ENCODE measurements at regions not wholly inside any gene's neighbourhood (a gene's known extent, or its start where the extent isn't known, plus 50 kb on each side); places are given as distances from the start of the nearest gene placed in this dataset.

DNA sequence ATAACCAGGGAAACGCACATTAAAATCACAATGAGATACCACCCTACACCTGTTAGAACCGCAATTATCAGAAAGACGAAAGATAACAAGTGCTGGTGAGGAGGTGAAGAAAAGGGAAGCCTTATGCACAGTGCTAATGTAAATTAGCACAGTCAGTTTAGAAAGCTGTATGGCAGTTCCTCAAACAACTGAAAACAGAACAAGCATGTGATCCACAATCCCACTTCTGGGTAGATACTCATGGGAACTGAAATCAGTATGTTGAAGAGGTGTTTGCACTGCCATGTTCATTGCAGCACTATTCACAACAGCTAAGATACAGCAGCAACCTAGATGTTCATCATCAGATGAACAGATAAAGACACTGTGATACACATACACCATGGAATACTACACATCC is 75.0 kb upstream of the CCND1 start:
- 81% methylated on average over 3 of the region's 3 CpGs for WGBS (ENCODE audit: low lambda C conversion rate)
- no TSS peak for BruUV-seq (replicated peaks)
- Histone ChIP-seq H3K27ac (ENCODE audit: extremely low read length, insufficient read depth, low read length) (no peak overlapping the region), H4K20me1 (ENCODE audit: insufficient read depth, low read length) (no peaks in the 10 kb centered on the region), H3K36me3 (replicated peaks in 1 of 2; ENCODE audit: control insufficient read depth in 1 of 2, insufficient read depth in 2 of 2, low read length in 2 of 2) (no peaks in the 10 kb centered on the region), H2AFZ (ENCODE audit: low read length) (no peak overlapping the region), H3K4me1 (ENCODE audit: insufficient read depth, low read length) (peaks cover 45% of the 10 kb centered on the region), H3K9me3 (ENCODE audit: low read length) (no peaks in the 10 kb centered on the region), H3K4me2 (ENCODE audit: low read depth, low read length) (no peak overlapping the region), H3K9ac (ENCODE audit: insufficient read depth, low read depth, low read length) (no peak overlapping the region), H3K79me2 (ENCODE audit: insufficient read depth, low read length) (no peaks in the 10 kb centered on the region), H3K4me3 (replicated peaks in 1 of 3; ENCODE audit: insufficient read depth in 1 of 3, low read depth in 2 of 3, low read length in 3 of 3) (no peak overlapping the region), H3K27me3 (ENCODE audit: control insufficient read depth in 1 of 2, insufficient read depth in 2 of 2, low read length in 2 of 2) (no peaks in the 10 kb centered on the region)
- CTCF ChIA-PET (ENCODE audit: low intra/inter-chr PET ratio, low total read pairs): no interaction called here
- in situ Hi-C loops (cut with HindIII; ENCODE audit: extremely low pct_ligation_motif_present, low pct_unique_long_range_greater_than_20kb) (no loop called here), intact Hi-C loops (cut with micrococcal nuclease; ENCODE audit: unreplicated experiment) (no loop called here)
- ATAC-seq (no peak), DNase-seq (ENCODE audit: low spot score) (no peak), FAIRE-seq (no peak)
- no peak for TF ChIP-seq ETV5 (CRISPR knock-in tag; IDR thresholded peaks at IDR 0.05; ENCODE audit: borderline replicate concordance)
- TF ChIP-seq ZNF841 (CRISPR knock-in tag; IDR thresholded peaks at IDR 0.05; ENCODE audit: borderline replicate concordance): no peak
- TF ChIP-seq, protein P1, sequence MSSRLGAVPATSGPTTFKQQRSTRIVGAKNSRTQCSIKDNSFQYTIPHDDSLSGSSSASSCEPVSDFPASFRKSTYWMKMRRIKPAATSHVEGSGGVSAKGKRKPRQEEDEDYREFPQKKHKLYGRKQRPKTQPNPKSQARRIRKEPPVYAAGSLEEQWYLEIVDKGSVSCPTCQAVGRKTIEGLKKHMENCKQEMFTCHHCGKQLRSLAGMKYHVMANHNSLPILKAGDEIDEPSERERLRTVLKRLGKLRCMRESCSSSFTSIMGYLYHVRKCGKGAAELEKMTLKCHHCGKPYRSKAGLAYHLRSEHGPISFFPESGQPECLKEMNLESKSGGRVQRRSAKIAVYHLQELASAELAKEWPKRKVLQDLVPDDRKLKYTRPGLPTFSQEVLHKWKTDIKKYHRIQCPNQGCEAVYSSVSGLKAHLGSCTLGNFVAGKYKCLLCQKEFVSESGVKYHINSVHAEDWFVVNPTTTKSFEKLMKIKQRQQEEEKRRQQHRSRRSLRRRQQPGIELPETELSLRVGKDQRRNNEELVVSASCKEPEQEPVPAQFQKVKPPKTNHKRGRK (CRISPR knock-in tag; IDR thresholded peaks at IDR 0.05): no peak
- TF ChIP-seq DR1 (CRISPR knock-in tag; IDR thresholded peaks at IDR 0.05): no peak
- TF ChIP-seq SNAI1 (CRISPR knock-in tag; IDR thresholded peaks at IDR 0.05; ENCODE audit: borderline replicate concordance): no peak
- TF ChIP-seq ZNF572 (CRISPR knock-in tag; IDR thresholded peaks at IDR 0.05): no peak
- no peak for TF ChIP-seq ZNF17 (CRISPR knock-in tag; IDR thresholded peaks at IDR 0.05)
- TF ChIP-seq TRIM24 (CRISPR knock-in tag; IDR thresholded peaks at IDR 0.05): no peak
- no peak for TF ChIP-seq XRCC5 (optimal IDR thresholded peaks at IDR 0.05; ENCODE audit: low read length)
- no peak for TF ChIP-seq ZNF83 (CRISPR knock-in tag; IDR thresholded peaks at IDR 0.05; ENCODE audit: borderline replicate concordance)
- TF ChIP-seq, protein P2, sequence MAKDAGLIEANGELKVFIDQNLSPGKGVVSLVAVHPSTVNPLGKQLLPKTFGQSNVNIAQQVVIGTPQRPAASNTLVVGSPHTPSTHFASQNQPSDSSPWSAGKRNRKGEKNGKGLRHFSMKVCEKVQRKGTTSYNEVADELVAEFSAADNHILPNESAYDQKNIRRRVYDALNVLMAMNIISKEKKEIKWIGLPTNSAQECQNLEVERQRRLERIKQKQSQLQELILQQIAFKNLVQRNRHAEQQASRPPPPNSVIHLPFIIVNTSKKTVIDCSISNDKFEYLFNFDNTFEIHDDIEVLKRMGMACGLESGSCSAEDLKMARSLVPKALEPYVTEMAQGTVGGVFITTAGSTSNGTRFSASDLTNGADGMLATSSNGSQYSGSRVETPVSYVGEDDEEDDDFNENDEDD (CRISPR knock-in tag; IDR thresholded peaks at IDR 0.05; ENCODE audit: borderline replicate concordance): no peak
- TF ChIP-seq MEIS1 (CRISPR knock-in tag; IDR thresholded peaks at IDR 0.05; ENCODE audit: borderline replicate concordance): no peak
- TF ChIP-seq, protein P3, sequence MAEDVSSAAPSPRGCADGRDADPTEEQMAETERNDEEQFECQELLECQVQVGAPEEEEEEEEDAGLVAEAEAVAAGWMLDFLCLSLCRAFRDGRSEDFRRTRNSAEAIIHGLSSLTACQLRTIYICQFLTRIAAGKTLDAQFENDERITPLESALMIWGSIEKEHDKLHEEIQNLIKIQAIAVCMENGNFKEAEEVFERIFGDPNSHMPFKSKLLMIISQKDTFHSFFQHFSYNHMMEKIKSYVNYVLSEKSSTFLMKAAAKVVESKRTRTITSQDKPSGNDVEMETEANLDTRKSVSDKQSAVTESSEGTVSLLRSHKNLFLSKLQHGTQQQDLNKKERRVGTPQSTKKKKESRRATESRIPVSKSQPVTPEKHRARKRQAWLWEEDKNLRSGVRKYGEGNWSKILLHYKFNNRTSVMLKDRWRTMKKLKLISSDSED (CRISPR knock-in tag; IDR thresholded peaks at IDR 0.05): no peak
- no peak for TF ChIP-seq BRCA1 (CRISPR knock-in tag; IDR thresholded peaks at IDR 0.05)
- TF ChIP-seq, protein P4, sequence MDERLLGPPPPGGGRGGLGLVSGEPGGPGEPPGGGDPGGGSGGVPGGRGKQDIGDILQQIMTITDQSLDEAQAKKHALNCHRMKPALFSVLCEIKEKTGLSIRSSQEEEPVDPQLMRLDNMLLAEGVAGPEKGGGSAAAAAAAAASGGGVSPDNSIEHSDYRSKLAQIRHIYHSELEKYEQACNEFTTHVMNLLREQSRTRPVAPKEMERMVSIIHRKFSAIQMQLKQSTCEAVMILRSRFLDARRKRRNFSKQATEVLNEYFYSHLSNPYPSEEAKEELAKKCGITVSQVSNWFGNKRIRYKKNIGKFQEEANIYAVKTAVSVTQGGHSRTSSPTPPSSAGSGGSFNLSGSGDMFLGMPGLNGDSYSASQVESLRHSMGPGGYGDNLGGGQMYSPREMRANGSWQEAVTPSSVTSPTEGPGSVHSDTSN (CRISPR knock-in tag; IDR thresholded peaks at IDR 0.05): no peak
- no peak for TF ChIP-seq KLF12 (CRISPR knock-in tag; IDR thresholded peaks at IDR 0.05; ENCODE audit: borderline replicate concordance)
- POLR2A ChIA-PET: no interaction called here
